Spinal cord (tissue), 9 donors: ENCODE measurements at regions not wholly inside any gene's neighbourhood (a gene's known extent, or its start where the extent isn't known, plus 50 kb on each side); places are given as distances from the start of the nearest gene placed in this dataset.

Experiments
- DNase-seq, 6 donors: peaks; one replicate each; pipeline versions ENCODE4 v3.0.0 to v3.0.0-alpha.2; 2013 to 2015; ENCODE audit warnings: low spot score in 6 of 6, low read depth in 4 of 6
- H3K27ac ChIP-seq: one replicate; pipeline ENCODE4 v1.5.1; 2013; ENCODE audit warnings: low read depth, low read length, control low read depth
- H3K27me3 ChIP-seq: one replicate; pipeline ENCODE4 v1.6.1; 2013; ENCODE audit warnings: low read length; ENCODE audit not compliant: control insufficient read depth, insufficient read depth
- H3K36me3 ChIP-seq: one replicate; pipeline ENCODE4 v1.6.1; 2013; ENCODE audit warnings: low read length; ENCODE audit not compliant: control insufficient read depth, insufficient read depth
- H3K4me1 ChIP-seq: one replicate; pipeline ENCODE4 v1.6.1; 2013; ENCODE audit warnings: low read length; ENCODE audit not compliant: control insufficient read depth, insufficient read depth
- H3K4me3 ChIP-seq: one replicate; pipeline ENCODE4 v1.5.1; 2013; ENCODE audit warnings: low read depth, low read length, control low read depth
- H3K9me3 ChIP-seq: one replicate; pipeline ENCODE4 v1.6.1; 2013; ENCODE audit warnings: low read length; ENCODE audit not compliant: control insufficient read depth, insufficient read depth
- WGBS: methylation state at CpG from one replicate; pipeline ENCODE4 v1.1.5; 2013; ENCODE audit warnings: missing lambda C conversion rate; ENCODE audit not compliant: insufficient coverage; 5-methylcytosine and 5-hydroxymethylcytosine counted together
- donor health status: healthy.

- Histone ChIP-seq H3K9me3 (no peaks in the 10 kb centered on the region), H3K4me3 (no peak overlapping the region), H3K27me3 (no peaks in the 10 kb centered on the region), H3K36me3 (no peaks in the 10 kb centered on the region), H3K4me1 (peaks cover 38% of the 10 kb centered on the region), H3K27ac (no peak overlapping the region)
- 62% methylated on average over 8 of the region's 11 CpGs for WGBS
- peak in 1 of 6 donors; percentile 66 for DNase-seq
These were observed 155.8 kb downstream of the TLE3 start for GRCh38 chr15:69941706-69942495.

GRCh38 chr15:69943637-69944036, 154.1 kb downstream of the TLE3 start:
- no peak for DNase-seq
- H3K4me3 ChIP-seq = no peak overlapping the region
- WGBS = 88% methylated on average over 1 of the region's 1 CpG
- peaks cover 38% of the 10 kb centered on the region for H3K4me1 ChIP-seq
- H3K9me3 ChIP-seq = no peaks in the 10 kb centered on the region
- H3K27me3 ChIP-seq = no peaks in the 10 kb centered on the region
- H3K36me3 ChIP-seq = no peaks in the 10 kb centered on the region
- no peak overlapping the region for H3K27ac ChIP-seq

GRCh38 chr15:69945729-69946128, 152.0 kb downstream of the TLE3 start:
- Histone ChIP-seq H3K27ac (no peak overlapping the region), H3K36me3 (no peaks in the 10 kb centered on the region), H3K4me1 (peaks cover 21% of the 10 kb centered on the region), H3K9me3 (no peaks in the 10 kb centered on the region), H3K27me3 (no peaks in the 10 kb centered on the region), H3K4me3 (no peak overlapping the region)
- no peak for DNase-seq
- 88% methylated on average over 2 of the region's 2 CpGs for WGBS

- Histone ChIP-seq H3K27ac (no peak overlapping the region), H3K36me3 (no peaks in the 10 kb centered on the region), H3K4me1 (peaks cover 10% of the 10 kb centered on the region), H3K27me3 (no peaks in the 10 kb centered on the region), H3K4me3 (no peak overlapping the region), H3K9me3 (no peaks in the 10 kb centered on the region)
- WGBS = 94% methylated on average over 3 of the region's 4 CpGs
- no peak for DNase-seq
These were observed 150.8 kb downstream of the TLE3 start for GRCh38 chr15:69946870-69947269.

- Histone ChIP-seq H3K27me3 (no peaks in the 10 kb centered on the region), H3K4me3 (no peak overlapping the region), H3K9me3 (no peaks in the 10 kb centered on the region), H3K36me3 (no peaks in the 10 kb centered on the region), H3K4me1 (peaks cover 7% of the 10 kb centered on the region), H3K27ac (no peak overlapping the region)
- 100% methylated on average over 2 of the region's 2 CpGs for WGBS
- DNase-seq = no peak
These were observed 150.3 kb downstream of the TLE3 start for GRCh38 chr15:69947394-69947793.

GRCh38 chr15:69949485-69949884, 148.2 kb downstream of the TLE3 start:
- Histone ChIP-seq H3K27me3 (no peaks in the 10 kb centered on the region), H3K4me3 (no peak overlapping the region), H3K9me3 (no peaks in the 10 kb centered on the region), H3K36me3 (no peaks in the 10 kb centered on the region), H3K4me1 (no peaks in the 10 kb centered on the region), H3K27ac (no peak overlapping the region)
- 62% methylated on average over 4 of the region's 7 CpGs for WGBS
- DNase-seq = peak in 1 of 6 donors; percentile 54

GRCh38 chr15:69951256-69951897, 146.3 kb downstream of the TLE3 start:
- Histone ChIP-seq H3K27me3 (no peaks in the 10 kb centered on the region), H3K4me1 (no peaks in the 10 kb centered on the region), H3K27ac (no peak overlapping the region), H3K9me3 (no peaks in the 10 kb centered on the region), H3K4me3 (no peak overlapping the region), H3K36me3 (no peaks in the 10 kb centered on the region)
- WGBS = no CpG with 5 or more reads among the region's 2 CpGs
- peak in 1 of 6 donors; percentile 67 for DNase-seq

- Histone ChIP-seq H3K27ac (no peak overlapping the region), H3K27me3 (no peaks in the 10 kb centered on the region), H3K4me3 (no peak overlapping the region), H3K4me1 (no peaks in the 10 kb centered on the region), H3K36me3 (no peaks in the 10 kb centered on the region), H3K9me3 (no peaks in the 10 kb centered on the region)
- WGBS = no CpG with 5 or more reads among the region's 9 CpGs
- DNase-seq = no peak
These were observed 145.7 kb downstream of the TLE3 start for GRCh38 chr15:69951898-69952555.

GRCh38 chr15:69953051-69953450, 144.7 kb downstream of the TLE3 start:
- no peak overlapping the region for H3K27ac ChIP-seq
- H3K36me3 ChIP-seq = no peaks in the 10 kb centered on the region
- 100% methylated on average over 3 of the region's 6 CpGs for WGBS
- H3K4me1 ChIP-seq = no peaks in the 10 kb centered on the region
- H3K27me3 ChIP-seq = no peaks in the 10 kb centered on the region
- DNase-seq = no peak
- no peak overlapping the region for H3K4me3 ChIP-seq
- no peaks in the 10 kb centered on the region for H3K9me3 ChIP-seq
